GF-D8 (cell line): ENCODE measurements at regions not wholly inside any gene's neighbourhood (a gene's known extent, or its start where the extent isn't known, plus 50 kb on each side); places are given as distances from the start of the nearest gene placed in this dataset.

ENCODE experiments used
- DNase-seq: peaks from one replicate; lab custom pipeline; 2025; lab: John Stamatoyannopoulos, UW

DNA sequence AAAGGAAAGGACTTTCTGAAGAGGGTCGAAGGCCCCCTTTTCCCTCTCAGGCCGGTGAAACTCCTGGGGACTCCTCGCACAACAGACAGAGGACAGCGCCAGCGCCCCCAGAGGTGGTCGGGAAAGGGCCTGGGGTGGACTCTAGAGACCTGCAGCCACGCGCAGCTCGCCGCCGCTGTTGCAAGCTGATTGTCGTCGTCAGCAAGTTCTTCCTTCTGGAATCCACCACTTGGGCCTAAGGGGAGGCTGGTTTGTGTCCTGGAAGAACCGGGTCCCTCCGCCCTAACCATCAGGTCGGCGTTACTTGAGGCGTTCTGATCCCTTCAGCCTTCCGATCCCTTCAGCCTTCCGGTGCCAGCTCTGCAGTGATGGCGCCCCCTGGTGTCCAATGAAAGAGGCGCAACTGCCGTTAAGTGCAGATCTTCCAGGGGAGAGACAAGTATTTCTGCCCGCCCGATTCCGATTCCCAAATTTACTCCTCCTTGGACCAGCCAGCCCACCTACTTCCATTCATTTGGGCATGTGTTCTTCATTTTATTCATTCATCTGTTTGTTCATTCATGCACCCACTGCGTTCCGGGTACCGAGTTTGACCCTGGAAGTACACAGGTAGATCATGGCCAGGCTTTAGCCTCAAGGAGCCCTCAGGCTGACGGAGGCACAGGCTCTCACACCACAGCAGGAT lies 77.2 kb upstream of the SLC6A11 start:
- DNase-seq, result no peak

- no peak for DNase-seq
Observed at GRCh38 chr3:10740954-10741353, 75.1 kb upstream of the SLC6A11 start.

- DNase-seq, result no peak
Observed at GRCh38 chr3:10741891-10742671, 73.9 kb upstream of the SLC6A11 start.

DNA sequence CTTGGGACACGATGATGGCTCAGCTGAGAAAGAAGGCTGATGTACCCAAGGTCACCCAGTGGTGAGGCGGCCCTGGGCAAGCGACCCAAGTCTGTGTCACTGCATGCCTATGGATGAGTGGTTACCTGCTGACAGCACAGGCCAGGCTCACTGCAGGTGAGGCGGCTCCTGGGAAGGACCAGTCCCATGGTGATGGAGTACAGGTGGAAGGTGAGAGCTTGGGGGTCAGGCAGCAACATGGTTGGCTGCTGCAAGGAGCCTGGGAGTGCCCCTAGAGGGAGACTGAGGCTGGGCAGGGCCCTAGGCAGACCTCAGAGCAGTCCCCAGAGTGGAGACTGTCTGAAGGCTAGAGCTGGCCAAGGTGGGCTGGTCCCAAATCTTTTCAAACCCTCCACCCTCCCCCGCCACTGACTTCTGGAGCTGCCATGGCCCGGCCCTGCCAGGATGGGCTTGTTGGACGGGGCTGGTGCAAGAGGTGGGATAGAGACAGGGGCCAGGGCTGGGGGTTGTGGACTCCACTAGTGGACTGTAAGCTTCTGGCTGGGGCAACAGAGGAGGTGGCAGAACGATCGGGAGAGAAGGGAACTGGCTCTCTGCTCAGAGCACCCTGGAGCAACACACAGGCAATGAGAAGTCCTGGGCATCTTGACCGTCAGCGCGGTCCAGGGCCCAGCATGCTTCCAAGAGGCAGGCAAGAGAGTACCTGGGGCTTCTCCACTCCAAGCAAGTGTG lies 72.5 kb upstream of the SLC6A11 start:
- no peak for DNase-seq

DNA sequence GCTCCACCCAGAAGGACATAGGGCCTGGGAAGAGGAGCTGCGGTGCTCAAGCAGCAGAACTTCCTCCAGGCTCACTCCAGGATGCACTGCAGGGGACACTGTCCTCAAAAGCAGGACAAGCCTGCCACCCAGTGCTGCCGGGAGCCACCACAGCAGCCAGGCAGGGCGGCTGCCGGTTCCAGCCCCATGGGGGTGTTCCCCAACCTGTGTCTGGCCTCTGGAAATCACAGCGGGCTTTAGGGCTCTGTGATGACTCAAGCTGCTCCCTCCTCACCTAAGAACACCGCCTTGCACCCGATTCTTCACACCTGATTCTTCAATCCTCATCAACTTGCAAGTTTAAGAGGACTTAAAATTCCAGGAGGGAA lies 71.9 kb upstream of the SLC6A11 start:
- DNase-seq, result no peak

DNA sequence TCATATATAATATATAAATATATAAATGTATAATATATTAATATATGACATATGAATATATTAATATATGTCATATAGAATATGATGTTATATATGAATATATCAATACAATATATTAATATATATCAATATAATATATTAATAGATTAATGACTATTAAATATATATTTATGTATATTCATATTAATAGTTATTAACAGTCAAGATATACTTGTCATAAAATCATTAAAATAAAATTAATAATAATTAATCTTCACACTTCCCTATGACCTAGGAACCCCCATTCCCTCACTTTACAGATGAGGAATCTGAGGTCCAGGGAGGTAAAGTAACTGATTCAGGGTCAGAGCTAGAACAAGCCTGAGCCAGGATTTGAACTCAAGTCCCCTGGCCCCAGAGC lies 70.6 kb upstream of the SLC6A11 start:
- DNase-seq, result no peak

DNA sequence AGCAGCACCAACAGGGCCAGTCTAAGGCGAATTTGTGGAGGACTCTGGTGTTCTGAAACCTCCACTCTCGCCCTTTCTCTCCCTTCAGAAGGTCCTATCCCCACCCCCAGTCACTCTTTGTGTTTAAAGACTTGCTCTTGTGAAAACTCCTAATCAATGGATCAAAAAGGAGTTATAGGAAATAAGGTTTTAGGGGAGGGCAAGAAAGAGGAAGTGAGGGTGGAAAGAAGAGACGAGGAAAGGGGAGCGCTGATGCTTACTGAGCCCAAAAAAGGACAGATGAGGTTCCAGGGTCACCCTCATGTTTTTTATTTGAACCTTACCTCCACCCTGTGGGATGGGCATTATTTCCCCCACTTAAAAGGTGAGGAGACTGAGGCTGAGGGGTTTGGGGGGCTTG lies 70.0 kb upstream of the SLC6A11 start:
- DNase-seq, result no peak

- no peak for DNase-seq
Observed at GRCh38 chr3:10746684-10747083, 69.3 kb upstream of the SLC6A11 start.

GRCh38 chr3:10747341-10747740 lies 68.7 kb upstream of the SLC6A11 start:
- no peak for DNase-seq

DNA sequence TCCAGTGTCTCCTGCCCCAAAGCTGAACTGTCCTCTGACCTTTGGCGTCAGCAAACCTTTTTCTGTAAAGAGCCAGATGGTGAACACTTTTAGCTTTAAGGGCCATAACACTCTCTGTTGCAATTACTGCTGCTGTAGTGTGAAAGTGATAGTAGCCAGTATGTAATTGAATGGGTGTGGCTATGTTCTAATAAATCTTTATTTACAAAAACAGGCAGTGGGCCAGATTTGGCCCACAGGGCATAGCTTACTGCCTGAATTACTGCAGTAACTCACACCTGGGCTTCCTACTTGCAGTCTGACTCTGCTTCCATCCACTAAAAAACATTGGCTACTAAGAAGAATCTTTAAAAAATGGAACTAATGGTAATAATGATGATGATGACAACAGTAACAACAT lies 68.0 kb upstream of the SLC6A11 start:
- DNase-seq, result no peak

DNA sequence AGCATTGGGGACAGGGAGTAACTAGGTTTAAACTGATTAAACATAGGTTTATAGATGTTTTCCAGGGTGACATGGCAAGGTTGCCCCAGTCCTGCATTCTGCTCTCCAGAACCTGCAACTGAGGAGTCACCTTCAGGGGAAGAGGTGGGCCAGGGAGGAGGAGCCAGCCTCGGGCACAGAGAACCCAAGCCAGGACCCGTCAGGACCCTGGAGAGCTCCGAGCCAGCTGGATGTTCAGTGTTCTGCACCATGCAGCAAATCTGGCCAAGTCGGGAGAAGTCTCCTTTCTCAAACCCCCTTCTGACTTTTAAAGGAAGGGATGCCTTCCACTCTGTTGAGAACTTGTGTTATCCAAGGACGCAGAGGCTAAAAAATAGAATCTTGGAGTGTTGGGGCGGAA lies 62.1 kb upstream of the SLC6A11 start:
- no peak for DNase-seq

DNA sequence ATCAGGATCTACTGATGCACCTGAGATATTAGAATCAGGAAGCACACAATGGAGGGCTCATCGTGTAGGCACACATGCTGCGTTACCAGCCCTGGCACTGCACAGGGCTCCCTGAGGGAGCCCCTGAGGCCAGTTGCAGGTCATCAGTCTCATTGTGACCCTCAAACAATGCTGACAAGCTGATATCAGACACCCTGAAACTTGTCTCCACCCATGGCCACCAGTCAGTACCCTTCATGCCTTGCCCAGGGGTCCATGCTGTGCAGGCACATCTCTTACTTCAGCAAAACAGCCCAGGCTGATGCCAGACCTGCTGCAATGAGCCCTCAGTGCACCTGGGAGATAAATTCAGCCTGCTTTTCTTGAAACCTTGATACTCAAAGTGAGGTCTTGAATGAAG lies 59.5 kb upstream of the SLC6A11 start:
- no peak for DNase-seq

DNA sequence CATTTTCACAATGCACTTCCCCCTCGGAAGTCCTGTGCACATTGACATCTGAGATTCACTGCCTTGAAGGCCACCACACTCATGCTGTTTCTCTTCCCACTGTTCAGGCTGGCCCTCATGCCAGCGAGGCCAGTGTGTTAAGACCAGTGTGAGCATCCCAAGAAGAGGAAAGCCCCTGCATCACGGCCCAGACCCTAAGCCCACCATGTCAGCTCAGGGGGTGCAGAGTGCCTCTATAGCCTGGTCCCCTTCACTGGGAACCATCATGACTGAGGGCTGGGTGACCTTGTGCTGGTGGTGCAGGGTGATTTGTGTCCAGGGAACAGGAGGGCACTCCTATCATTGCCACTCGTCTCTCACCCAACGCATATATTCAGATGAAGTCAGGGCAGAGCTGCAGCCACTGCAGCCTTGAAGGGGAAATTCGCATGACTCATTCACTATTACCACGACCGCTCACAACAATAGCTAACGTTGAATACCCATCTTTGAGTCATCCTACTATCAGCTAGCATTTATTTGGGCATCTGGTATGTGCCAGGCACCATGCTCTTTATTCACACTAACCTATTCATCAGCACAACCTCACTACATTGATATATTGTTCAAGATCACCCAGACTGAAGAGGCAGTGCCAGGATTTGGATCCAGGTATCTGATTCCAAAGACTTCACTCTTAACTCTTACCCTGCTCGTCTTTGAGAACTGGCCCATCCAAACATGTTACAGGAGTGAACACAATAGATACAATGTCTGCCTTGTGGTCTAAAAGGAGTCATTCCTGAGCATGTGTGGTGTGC lies 58.8 kb upstream of the SLC6A11 start:
- no peak for DNase-seq

- no peak for DNase-seq
Observed at GRCh38 chr3:10757821-10758130, 58.3 kb upstream of the SLC6A11 start.

- no peak for DNase-seq
Observed at GRCh38 chr3:10758304-10759037, 57.6 kb upstream of the SLC6A11 start.

- DNase-seq, result no peak
Observed at GRCh38 chr3:10759495-10759894, 56.5 kb upstream of the SLC6A11 start.

GRCh38 chr3:10760199-10760598 lies 55.8 kb upstream of the SLC6A11 start:
- no peak for DNase-seq

- DNase-seq, result no peak
Observed at GRCh38 chr3:10761583-10761982, 54.4 kb upstream of the SLC6A11 start.

DNA sequence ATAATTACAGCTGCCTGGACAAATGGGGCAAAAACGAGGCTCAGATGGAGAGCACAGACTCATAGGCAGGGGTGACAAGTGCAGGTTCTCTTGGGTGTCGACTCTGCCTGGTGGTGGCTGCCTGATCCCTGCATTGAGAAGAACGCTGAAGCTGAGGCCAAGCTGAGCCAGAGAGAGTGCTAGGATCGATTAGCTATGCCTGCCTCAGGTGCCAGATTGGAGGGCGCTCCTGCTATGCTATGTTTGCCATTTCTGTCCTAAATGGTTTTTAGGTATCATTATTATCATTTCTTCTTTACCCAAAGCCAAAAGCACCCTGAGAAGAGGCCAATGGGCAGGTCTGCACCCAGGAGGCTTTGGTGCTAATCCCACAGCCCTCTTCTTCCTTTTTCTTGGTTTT lies 53.9 kb upstream of the SLC6A11 start:
- DNase-seq, result no peak

DNA sequence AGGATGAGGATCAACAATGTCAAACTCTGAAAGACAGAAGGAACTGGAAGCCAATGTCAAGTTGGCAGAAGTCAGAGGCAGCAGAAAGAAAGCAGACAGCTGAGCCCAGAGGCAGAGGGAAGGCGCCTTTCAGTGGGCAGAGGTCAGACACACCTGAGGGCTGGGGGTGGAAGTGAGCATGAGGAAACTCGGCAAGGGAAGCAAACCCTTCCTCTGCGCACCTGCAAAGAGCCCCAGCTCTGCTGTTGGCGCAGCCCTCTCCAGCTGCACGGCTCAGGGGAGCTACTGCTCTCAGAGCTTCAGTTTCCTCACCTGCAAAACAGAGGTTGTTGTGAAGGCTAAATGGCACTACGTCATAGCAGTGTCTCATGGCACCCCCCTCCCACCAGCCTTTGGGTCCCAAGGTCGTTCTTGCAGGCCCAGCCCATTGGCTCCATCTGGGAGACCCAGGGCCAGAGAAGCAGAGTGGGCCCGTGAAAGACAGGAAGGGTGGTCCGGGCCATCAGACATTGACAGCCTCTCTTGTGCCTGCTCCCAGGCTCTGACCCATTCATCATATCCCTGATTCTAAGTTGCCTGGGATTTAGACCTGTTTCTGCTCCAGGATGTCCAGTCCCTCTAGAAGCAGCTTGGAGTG lies 53.3 kb upstream of the SLC6A11 start:
- DNase-seq, result no peak

- no peak for DNase-seq
Observed at GRCh38 chr3:10763248-10763620, 52.8 kb upstream of the SLC6A11 start.
